Mesenchymal stem cell (in vitro differentiated cells and primary cell): ENCODE measurements at regions not wholly inside any gene's neighbourhood (a gene's known extent, or its start where the extent isn't known, plus 50 kb on each side); places are given as distances from the start of the nearest gene placed in this dataset.

Experiments used
- DNase-seq: peaks from one replicate; pipeline ENCODE4 v3.0.0-alpha.2; 2013
- H2AFZ ChIP-seq: one replicate; pipeline ENCODE4 v1.6.1; 2013; ENCODE audit warnings: low read depth, mild to moderate bottlenecking, control low read depth, inconsistent platforms, low read length, moderate library complexity
- H2AK5ac ChIP-seq: 2 replicates; pipeline ENCODE4 v1.6.1; 2013; ENCODE audit warnings: low read length, moderate library complexity, mild to moderate bottlenecking, inconsistent platforms; ENCODE audit not compliant: severe bottlenecking
- H2BK120ac ChIP-seq: one replicate; pipeline ENCODE4 v1.6.1; 2013; ENCODE audit warnings: low read depth, mild to moderate bottlenecking, inconsistent platforms, low read length, moderate library complexity
- H2BK12ac ChIP-seq, 2 experiments: one replicate each; pipeline ENCODE4 v1.6.1; 2013; ENCODE audit warnings: inconsistent platforms in 2 of 2, low read length in 2 of 2, mild to moderate bottlenecking in 2 of 2, moderate library complexity in 2 of 2, control low read depth in 1 of 2
- H2BK15ac ChIP-seq: one replicate; pipeline ENCODE4 v1.6.1; 2013; ENCODE audit warnings: mild to moderate bottlenecking, low read depth, inconsistent platforms; ENCODE audit not compliant: poor library complexity, severe bottlenecking
- H2BK5ac ChIP-seq: 2 replicates; pipeline ENCODE4 v1.6.1; 2013; ENCODE audit warnings: low read depth, mild to moderate bottlenecking, low read length, control low read depth, inconsistent platforms; ENCODE audit not compliant: poor library complexity, severe bottlenecking
- H3K14ac ChIP-seq, 2 experiments: one replicate each; pipeline ENCODE4 v1.6.1; 2013; ENCODE audit warnings: inconsistent platforms in 2 of 2, low read length in 2 of 2, control low read depth in 1 of 2, mild to moderate bottlenecking in 1 of 2, moderate library complexity in 1 of 2
- H3K18ac ChIP-seq, 2 experiments: one replicate each; pipeline ENCODE4 v1.6.1; 2013; ENCODE audit warnings: inconsistent platforms in 2 of 2, low read length in 2 of 2, control low read depth in 1 of 2, low read depth in 1 of 2, mild to moderate bottlenecking in 1 of 2
- H3K23ac ChIP-seq, 2 experiments: one replicate each; pipeline ENCODE4 v1.6.1; 2013; ENCODE audit warnings: inconsistent platforms in 2 of 2, low read length in 2 of 2, mild to moderate bottlenecking in 2 of 2, moderate library complexity in 2 of 2, control low read depth in 1 of 2
- H3K27ac ChIP-seq: 2 replicates; pipeline ENCODE4 v1.5.1; 2013; ENCODE audit warnings: mild to moderate bottlenecking, moderate library complexity, low read length, control low read depth, inconsistent platforms; ENCODE audit not compliant: poor library complexity, severe bottlenecking
- H3K27me3 ChIP-seq, 2 experiments: 2 replicates each; pipeline versions ENCODE4 v1.6.1 to v1.7.0; 2013; ENCODE audit warnings: low read length in 2 of 2, mild to moderate bottlenecking in 2 of 2, moderate library complexity in 2 of 2, control low read depth in 1 of 2, inconsistent platforms in 1 of 2; ENCODE audit not compliant: control insufficient read depth in 1 of 2, insufficient read depth in 1 of 2
- H3K36me3 ChIP-seq, 2 experiments: 2 replicates each; pipeline versions ENCODE4 v1.6.1 to v1.7.0; 2013; ENCODE audit warnings: low read length in 2 of 2, control low read depth in 1 of 2, inconsistent platforms in 1 of 2, low read depth in 1 of 2, mild to moderate bottlenecking in 1 of 2; ENCODE audit not compliant: insufficient read depth in 2 of 2, control insufficient read depth in 1 of 2
- H3K4ac ChIP-seq, 2 experiments: one replicate each; pipeline ENCODE4 v1.6.1; 2013; ENCODE audit warnings: inconsistent platforms in 2 of 2, low read length in 2 of 2, mild to moderate bottlenecking in 2 of 2, moderate library complexity in 2 of 2, control low read depth in 1 of 2, low read depth in 1 of 2
- H3K4me1 ChIP-seq: 2 replicates; pipeline ENCODE4 v1.6.1; 2013; ENCODE audit warnings: low read depth, low read length, control low read depth; ENCODE audit not compliant: control insufficient read depth, insufficient read depth
- H3K4me2 ChIP-seq: 2 replicates; pipeline ENCODE4 v1.6.1; 2013; ENCODE audit warnings: low read length, mild to moderate bottlenecking, inconsistent platforms; ENCODE audit not compliant: poor library complexity, severe bottlenecking
- H3K4me3 ChIP-seq, 2 experiments: 2 replicates each; pipeline versions ENCODE4 v1.5.1 to v1.7.0; 2013; ENCODE audit warnings: low read length in 2 of 2, mild to moderate bottlenecking in 2 of 2, control low read depth in 1 of 2, low read depth in 1 of 2; ENCODE audit not compliant: insufficient read depth in 1 of 2
- H3K79me1 ChIP-seq: replicated peaks from 2 replicates; pipeline ENCODE4 v1.6.1; 2013; ENCODE audit warnings: mild to moderate bottlenecking, control low read depth, low read length, inconsistent platforms; ENCODE audit not compliant: poor library complexity, severe bottlenecking
- H3K9ac ChIP-seq: 2 replicates; pipeline ENCODE4 v1.7.0; 2013; ENCODE audit warnings: mild to moderate bottlenecking, low read length, moderate library complexity
- H3K9me3 ChIP-seq: 2 replicates; pipeline ENCODE4 v1.7.0; 2013; ENCODE audit warnings: mild to moderate bottlenecking, low read length; ENCODE audit not compliant: control insufficient read depth
- H4K8ac ChIP-seq: one replicate; pipeline ENCODE4 v1.6.1; 2013; ENCODE audit warnings: inconsistent platforms, mild to moderate bottlenecking, low read length, moderate library complexity
- H4K91ac ChIP-seq: one replicate; pipeline ENCODE4 v1.6.1; 2013; ENCODE audit warnings: mild to moderate bottlenecking, low read length, inconsistent platforms
- WGBS: methylation state at CpG from one replicate; pipeline ENCODE4 v1.1.7; 2013; ENCODE audit warnings: mixed read lengths; 5-methylcytosine and 5-hydroxymethylcytosine counted together

GRCh38 chr5:38101897-38102296 is 156.5 kb upstream of the EGFLAM start:
- Histone ChIP-seq H3K18ac (no peak overlapping the region), H2BK12ac (no peak overlapping the region), H3K9me3 (no peaks in the 10 kb centered on the region), H3K14ac (no peak overlapping the region), H2BK120ac (no peak overlapping the region), H2BK5ac (no peak overlapping the region), H3K36me3 (no peaks in the 10 kb centered on the region), H3K23ac (no peak overlapping the region), H2AK5ac (no peak overlapping the region), H3K4me2 (no peak overlapping the region), H4K8ac (no peak overlapping the region), H3K27me3 (peaks cover 0 to 25% of the 10 kb centered on the region in 2 experiments), H3K4me3 (no peak overlapping the region), H2BK15ac (no peak overlapping the region), H4K91ac (no peak overlapping the region), H3K9ac (no peak overlapping the region), H3K27ac (no peak overlapping the region), H3K4ac (no peak overlapping the region), H2AFZ (no peak overlapping the region), H3K79me1 (no peaks in the 10 kb centered on the region), H3K4me1 (peaks cover 4% of the 10 kb centered on the region)
- WGBS = 98% methylated on average over 10 of the region's 10 CpGs
- no peak for DNase-seq

- Histone ChIP-seq H3K27ac (no peak overlapping the region), H2BK5ac (no peak overlapping the region), H2AK5ac (no peak overlapping the region), H4K8ac (no peak overlapping the region), H3K4ac (no peak overlapping the region), H3K9me3 (no peaks in the 10 kb centered on the region), H3K36me3 (no peaks in the 10 kb centered on the region), H2AFZ (no peak overlapping the region), H3K14ac (no peak overlapping the region), H2BK15ac (no peak overlapping the region), H3K4me2 (no peak overlapping the region), H3K9ac (no peak overlapping the region), H3K23ac (no peak overlapping the region), H4K91ac (no peak overlapping the region), H3K18ac (no peak overlapping the region), H3K4me1 (peaks cover 2% of the 10 kb centered on the region), H3K27me3 (peaks cover 5 to 34% of the 10 kb centered on the region in 2 experiments), H3K4me3 (no peak overlapping the region), H2BK120ac (no peak overlapping the region), H3K79me1 (no peaks in the 10 kb centered on the region), H2BK12ac (no peak overlapping the region)
- WGBS = 78% methylated on average over 3 of the region's 3 CpGs
- DNase-seq = no peak
Measured at GRCh38 chr5:38099205-38100168, 158.9 kb upstream of the EGFLAM start.

- H4K91ac ChIP-seq = no peak overlapping the region
- H2BK15ac ChIP-seq = no peak overlapping the region
- no peak overlapping the region for H2BK12ac ChIP-seq
- H3K36me3 ChIP-seq = no peaks in the 10 kb centered on the region
- no peaks in the 10 kb centered on the region for H3K79me1 ChIP-seq
- H2BK120ac ChIP-seq = no peak overlapping the region
- H3K18ac ChIP-seq = no peak overlapping the region
- H2AK5ac ChIP-seq = no peak overlapping the region
- H4K8ac ChIP-seq = no peak overlapping the region
- DNase-seq = no peak
- H3K4me3 ChIP-seq = no peak overlapping the region
- H3K14ac ChIP-seq = no peak overlapping the region
- H3K23ac ChIP-seq = no peak overlapping the region
- no peak overlapping the region for H3K9ac ChIP-seq
- no peak overlapping the region for H3K4me2 ChIP-seq
- H3K27ac ChIP-seq = no peak overlapping the region
- peaks cover 22 to 47% of the 10 kb centered on the region in 2 experiments for H3K27me3 ChIP-seq
- 60% methylated on average over 2 of the region's 3 CpGs for WGBS
- no peaks in the 10 kb centered on the region for H3K9me3 ChIP-seq
- no peak overlapping the region for H2AFZ ChIP-seq
- no peak overlapping the region for H3K4ac ChIP-seq
- no peak overlapping the region for H2BK5ac ChIP-seq
- no peaks in the 10 kb centered on the region for H3K4me1 ChIP-seq
Measured at GRCh38 chr5:38094889-38095288, 163.5 kb upstream of the EGFLAM start.

- no peak overlapping the region for H3K4me2 ChIP-seq
- H3K14ac ChIP-seq = no peak overlapping the region
- H2BK12ac ChIP-seq = no peak overlapping the region
- no peaks in the 10 kb centered on the region for H3K36me3 ChIP-seq
- H3K4me1 ChIP-seq = no peaks in the 10 kb centered on the region
- H3K9me3 ChIP-seq = no peaks in the 10 kb centered on the region
- H3K18ac ChIP-seq = no peak overlapping the region
- no peak overlapping the region for H3K23ac ChIP-seq
- H2BK120ac ChIP-seq = no peak overlapping the region
- no peak overlapping the region for H3K4ac ChIP-seq
- 78% methylated on average over 3 of the region's 4 CpGs for WGBS
- H4K8ac ChIP-seq = no peak overlapping the region
- H4K91ac ChIP-seq = no peak overlapping the region
- no peak overlapping the region for H2BK15ac ChIP-seq
- H3K27me3 ChIP-seq = peaks cover 22 to 46% of the 10 kb centered on the region in 2 experiments
- H3K4me3 ChIP-seq = no peak overlapping the region
- H3K9ac ChIP-seq = no peak overlapping the region
- H2AFZ ChIP-seq = no peak overlapping the region
- H3K79me1 ChIP-seq = no peaks in the 10 kb centered on the region
- no peak overlapping the region for H2BK5ac ChIP-seq
- H2AK5ac ChIP-seq = no peak overlapping the region
- no peak for DNase-seq
- no peak overlapping the region for H3K27ac ChIP-seq
Measured at GRCh38 chr5:38093855-38094254, 164.5 kb upstream of the EGFLAM start.
